ENCODE measurements at regions not wholly inside any gene's neighbourhood (a gene's known extent, or its start where the extent isn't known, plus 50 kb on each side); places are given as distances from the start of the nearest gene placed in this dataset.
"Not testable (repeated sequence)": the region's sequence is repeated elsewhere in the genome, so short reads cannot be mapped to it uniquely, and the experiment has no call there.

DNA sequence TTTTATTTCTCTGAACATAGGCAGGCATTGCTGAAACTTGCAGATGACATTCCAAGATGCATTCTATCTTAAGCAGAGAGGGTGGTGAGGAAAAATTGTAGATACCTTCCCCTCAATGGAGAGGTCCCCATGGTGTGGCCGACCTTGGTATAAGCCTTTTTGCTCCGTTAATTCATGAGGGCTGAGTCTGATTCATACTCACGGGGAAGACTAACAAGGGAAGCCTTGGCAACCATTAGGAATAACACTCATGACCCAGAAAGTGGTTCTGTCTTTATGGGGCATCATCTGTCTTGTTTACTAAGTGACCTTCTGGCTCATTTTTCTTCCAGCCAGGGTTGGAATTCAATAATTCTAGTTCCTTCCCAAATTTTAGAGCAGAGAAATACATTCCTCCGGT is 148.3 kb downstream of the ADRA2C start:
- not testable (repeated sequence) for DNase-seq (ENCODE audit: low read depth in 4 of 4, low spot score in 2 of 4)

- not testable (repeated sequence) for DNase-seq (ENCODE audit: low read depth in 4 of 4, low spot score in 2 of 4)
These were observed 153.3 kb downstream of the ADRA2C start for GRCh38 chr4:3919509-3919908.

DNA sequence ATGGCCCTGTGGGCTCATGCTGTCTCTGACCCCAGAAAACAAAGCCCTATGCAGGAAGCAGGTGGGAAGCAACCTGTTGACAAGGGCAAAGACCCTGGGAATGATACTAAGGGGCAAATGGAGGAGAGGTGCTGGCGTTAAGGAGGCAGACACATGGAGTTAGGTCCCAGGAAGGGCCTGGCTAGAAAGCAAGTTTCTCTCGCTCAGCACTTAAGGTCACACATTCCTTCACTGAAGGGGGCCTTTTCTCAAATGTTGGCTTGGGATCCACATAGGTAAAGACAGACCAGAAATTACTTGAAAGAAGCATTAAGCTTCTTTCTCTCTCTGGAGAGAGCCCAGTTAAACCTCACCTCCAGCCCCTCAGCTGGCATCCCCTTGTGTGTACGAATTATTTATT is 155.7 kb downstream of the ADRA2C start:
- not testable (repeated sequence) for DNase-seq (ENCODE audit: low read depth in 4 of 4, low spot score in 2 of 4)

DNA sequence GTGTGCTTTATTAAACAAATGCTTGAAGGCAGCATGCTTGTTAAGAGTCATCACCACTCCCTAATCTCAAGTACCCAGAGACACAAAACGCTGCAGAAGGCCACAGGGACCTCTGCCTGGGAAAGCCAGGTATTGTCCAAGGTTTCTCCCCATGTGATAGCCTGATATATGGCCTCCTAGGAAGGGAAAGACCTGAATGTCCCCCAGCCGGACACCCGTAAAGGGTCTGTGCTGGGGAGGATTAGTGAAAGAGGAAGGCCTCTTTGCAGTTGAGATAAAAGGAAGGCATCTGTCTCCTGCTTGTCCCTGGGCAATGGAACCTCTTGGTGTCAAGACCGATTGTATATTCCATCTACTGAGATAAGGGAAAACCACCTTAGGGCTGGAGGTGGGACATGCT is 159.7 kb downstream of the ADRA2C start:
- DNase-seq (ENCODE audit: low read depth in 4 of 4, low spot score in 2 of 4): not testable (repeated sequence)

DNA sequence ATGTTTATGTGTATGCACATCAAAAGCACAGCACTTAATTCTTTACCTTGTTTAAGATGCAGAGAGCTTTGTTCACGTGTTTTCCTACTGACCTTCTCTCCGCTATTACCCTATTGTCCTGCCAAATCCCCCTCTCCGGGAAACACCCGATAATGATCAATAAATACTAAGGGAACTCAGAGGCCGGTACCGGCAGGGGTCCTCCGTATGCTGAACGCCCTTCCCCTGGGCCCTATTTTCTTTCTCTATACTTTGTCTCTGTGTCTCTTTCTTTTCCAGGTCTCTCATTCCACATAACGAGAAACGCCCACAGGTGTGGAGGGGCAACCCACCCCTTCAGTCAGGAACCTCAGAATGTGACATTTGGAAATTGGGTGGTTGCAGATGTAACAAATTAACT is 160.1 kb downstream of the ADRA2C start:
- not testable (repeated sequence) for DNase-seq (ENCODE audit: low read depth in 4 of 4, low spot score in 2 of 4)

DNA sequence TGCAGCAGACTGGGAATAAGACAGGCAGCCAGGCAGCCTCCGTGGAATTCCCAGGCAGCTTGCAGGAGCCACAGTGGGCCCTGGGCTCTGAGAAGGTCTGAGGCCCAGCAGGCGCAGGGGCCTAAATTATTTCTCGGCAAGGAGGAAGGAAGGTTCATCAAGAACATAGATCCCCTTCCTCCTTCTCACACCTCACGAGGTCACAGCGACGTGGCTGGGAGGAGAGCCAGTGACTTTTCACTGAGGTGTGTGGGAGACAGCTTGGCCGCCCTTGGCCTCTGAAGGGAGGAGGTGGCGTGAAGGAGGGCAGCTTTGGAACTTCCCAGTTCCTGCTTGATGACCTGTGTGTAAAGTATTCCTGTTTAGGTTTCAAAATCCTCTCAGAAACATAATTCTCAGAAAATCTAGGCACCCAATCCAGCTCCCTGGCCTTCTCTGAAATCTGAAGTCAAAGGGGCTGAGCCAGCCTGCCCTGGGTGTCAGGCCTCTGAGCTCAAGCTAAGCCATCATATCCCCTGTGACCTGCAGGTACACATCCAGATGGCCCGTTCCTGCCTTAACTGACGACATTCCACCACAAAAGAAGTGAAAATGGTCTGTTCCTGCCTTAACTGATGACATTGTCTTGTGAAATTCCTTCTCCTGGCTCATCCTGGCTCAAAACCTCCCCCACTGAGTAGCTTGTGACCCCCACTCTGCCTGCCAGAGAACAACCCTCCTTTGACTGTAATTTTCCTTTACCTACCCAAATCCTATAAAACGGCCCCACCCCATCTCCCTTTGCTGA is 161.0 kb downstream of the ADRA2C start:
- DNase-seq (ENCODE audit: low read depth in 4 of 4, low spot score in 2 of 4): not testable (repeated sequence)

- not testable (repeated sequence) for DNase-seq (ENCODE audit: low read depth in 4 of 4, low spot score in 2 of 4)
These were observed 163.2 kb downstream of the ADRA2C start for GRCh38 chr4:3929431-3929830.

GRCh38 chr4:3932734-3933133 is 166.5 kb downstream of the ADRA2C start:
- not testable (repeated sequence) for DNase-seq (ENCODE audit: low read depth in 4 of 4, low spot score in 2 of 4)

DNA sequence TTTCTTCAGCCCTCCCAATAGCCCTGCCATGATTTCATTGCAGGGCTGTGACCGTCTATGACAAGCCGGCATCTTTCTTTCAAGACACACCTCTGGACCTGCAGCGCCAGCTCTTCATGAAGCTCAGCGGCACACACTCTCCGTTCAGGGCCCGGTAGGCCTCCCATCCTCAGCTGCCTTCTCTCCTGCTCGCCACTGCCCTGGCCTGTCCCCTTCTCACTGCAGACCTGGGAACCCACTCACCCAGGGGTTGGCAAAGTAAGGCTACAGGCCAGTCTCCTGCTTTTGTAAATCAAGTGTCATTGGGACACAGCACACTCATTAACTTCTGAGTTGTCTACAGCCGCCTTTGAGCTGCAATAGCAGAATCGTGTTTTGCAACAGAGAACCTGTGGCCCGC is 169.2 kb downstream of the ADRA2C start:
- not testable (repeated sequence) for DNase-seq (ENCODE audit: low read depth in 4 of 4, low spot score in 2 of 4)

GRCh38 chr4:3936184-3936583 is 170.0 kb downstream of the ADRA2C start:
- no peak for DNase-seq (ENCODE audit: low read depth in 4 of 4, low spot score in 2 of 4)

- DNase-seq (ENCODE audit: low read depth in 4 of 4, low spot score in 2 of 4): not testable (repeated sequence)
These were observed 171.8 kb downstream of the ADRA2C start for GRCh38 chr4:3937849-3938562.

DNA sequence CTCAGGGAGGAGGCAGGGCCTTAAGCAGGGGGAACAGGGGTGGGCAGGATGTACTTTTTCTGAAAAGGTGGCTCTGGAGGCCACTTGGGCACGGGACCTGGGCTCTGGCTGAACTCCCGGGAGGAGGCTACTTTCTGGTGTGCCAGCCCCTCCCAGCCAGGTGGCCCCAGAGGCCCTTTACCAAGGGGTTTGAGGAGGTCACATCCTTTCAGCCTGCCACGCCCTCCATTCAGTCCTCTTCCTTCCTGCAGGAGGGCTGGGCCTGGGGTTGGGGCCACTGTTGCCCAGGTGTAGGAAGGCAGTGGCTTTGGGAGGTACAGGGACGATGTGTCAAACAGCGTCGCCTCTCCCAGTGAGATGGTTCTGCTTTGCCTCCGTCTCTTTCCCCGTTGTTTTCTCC is 172.5 kb downstream of the ADRA2C start:
- not testable (repeated sequence) for DNase-seq (ENCODE audit: low read depth in 4 of 4, low spot score in 2 of 4)

GRCh38 chr4:3939954-3940591 is 173.9 kb downstream of the ADRA2C start:
- DNase-seq (ENCODE audit: low read depth in 4 of 4, low spot score in 2 of 4): not testable (repeated sequence)

- DNase-seq (ENCODE audit: low read depth in 4 of 4, low spot score in 2 of 4): not testable (repeated sequence)
These were observed 175.7 kb downstream of the ADRA2C start for GRCh38 chr4:3941735-3942522.

GRCh38 chr4:3942569-3942971 is 176.4 kb downstream of the ADRA2C start:
- DNase-seq (ENCODE audit: low read depth in 4 of 4, low spot score in 2 of 4): not testable (repeated sequence)

DNA sequence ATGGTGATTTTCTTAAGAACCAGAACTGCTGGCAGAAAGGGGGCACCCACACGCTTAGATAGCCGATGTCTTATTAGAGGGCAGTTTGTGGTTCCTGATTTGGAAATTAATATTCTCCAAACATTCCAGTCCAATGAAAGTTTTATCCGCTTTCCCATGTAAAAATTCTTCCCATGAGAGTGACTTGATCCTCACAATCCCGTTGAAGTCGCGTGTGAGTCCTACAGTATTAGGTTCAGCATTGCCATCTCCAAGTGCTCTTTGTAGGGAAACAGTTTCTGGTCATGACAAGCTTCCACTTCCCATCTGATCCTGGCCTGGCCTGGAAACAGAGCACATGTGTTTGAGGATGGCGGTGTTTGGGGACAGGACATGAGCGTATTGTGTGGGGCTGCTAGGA is 176.9 kb downstream of the ADRA2C start:
- DNase-seq (ENCODE audit: low read depth in 4 of 4, low spot score in 2 of 4): not testable (repeated sequence)

GRCh38 chr4:3945511-3946290 is 179.5 kb downstream of the ADRA2C start:
- DNase-seq (ENCODE audit: low read depth in 4 of 4, low spot score in 2 of 4): no peak

- DNase-seq (ENCODE audit: low read depth in 4 of 4, low spot score in 2 of 4): not testable (repeated sequence)
These were observed 180.4 kb downstream of the ADRA2C start for GRCh38 chr4:3946553-3946952.

DNA sequence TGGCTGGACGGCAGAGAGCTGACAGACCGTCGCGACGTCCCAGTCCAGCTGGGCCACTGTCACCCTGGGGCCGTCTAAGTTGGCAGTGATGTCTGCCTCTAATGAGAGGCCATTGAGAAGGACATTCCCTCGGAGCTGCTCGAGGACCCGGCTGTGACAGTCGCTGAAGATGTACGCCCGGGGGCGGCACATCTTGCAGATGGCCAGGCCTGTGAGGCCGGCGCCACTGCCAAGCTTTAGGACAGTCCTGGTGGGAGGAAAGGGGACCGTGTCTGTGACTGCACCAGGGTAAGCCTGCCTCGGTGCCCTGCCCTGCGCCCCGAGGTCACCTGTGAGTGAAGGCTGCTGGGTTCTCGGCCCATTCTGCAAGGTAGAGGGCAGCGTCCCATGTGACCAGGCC is 181.6 kb downstream of the ADRA2C start:
- DNase-seq (ENCODE audit: low read depth in 4 of 4, low spot score in 2 of 4): not testable (repeated sequence)

DNA sequence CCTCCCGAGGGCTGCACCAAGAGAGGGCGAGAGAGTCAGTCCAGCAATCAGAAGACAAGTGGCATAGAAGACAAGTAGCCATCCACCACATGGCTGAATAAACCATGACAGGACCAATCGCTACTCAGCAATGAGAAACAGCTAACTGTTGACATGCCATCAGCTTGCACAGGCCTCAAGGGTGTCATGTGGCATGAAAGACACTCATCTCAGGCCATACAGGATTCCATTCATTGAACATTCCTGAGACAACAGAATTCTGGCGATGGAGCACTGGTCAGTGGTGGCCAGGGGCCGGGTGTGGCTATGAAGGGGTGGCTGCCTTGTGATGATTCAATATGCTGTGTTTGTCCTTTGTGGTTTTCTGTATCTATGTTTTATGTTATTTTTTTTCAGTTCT is 182.0 kb downstream of the ADRA2C start:
- DNase-seq (ENCODE audit: low read depth in 4 of 4, low spot score in 2 of 4): not testable (repeated sequence)
